ENCODE measurements at regions not wholly inside any gene's neighbourhood (a gene's known extent, or its start where the extent isn't known, plus 50 kb on each side); places are given as distances from the start of the nearest gene placed in this dataset.

- H3K27me3 ChIP-seq (ENCODE audit: insufficient read depth): no peaks in the 10 kb centered on the region
- H3K9ac ChIP-seq: no peak overlapping the region
- POLR2A ChIA-PET: no interaction called here
- CTCF ChIA-PET: interaction anchor here (1.1 kb wide), 1 partner anchor 401 kb away, joined by 3 read pairs; no protein-coding TSS in a partner anchor
- H3K9me2 ChIP-seq: no peaks in the 10 kb centered on the region; the same call in 1 of the 2 replicates
- H3K79me2 ChIP-seq (ENCODE audit: insufficient read depth): no peaks in the 10 kb centered on the region
- no peaks in the 10 kb centered on the region for H3K4me1 ChIP-seq (ENCODE audit: control insufficient read depth in 1 of 2, insufficient read depth in 2 of 2, low read depth in 1 of 2, low read length in 1 of 2)
- no peak overlapping the region for H3K4me3 ChIP-seq (ENCODE audit: low read depth in 2 of 2, low read length in 1 of 2)
- H3F3A ChIP-seq (replicated peaks; ENCODE audit: insufficient read depth): no peaks in the 10 kb centered on the region
- DNase-seq: no peak
- H3K27ac ChIP-seq (ENCODE audit: low read depth in 2 of 2, low read length in 1 of 2): no peak overlapping the region
- peaks cover 0 to 5% of the 10 kb centered on the region in 2 experiments for H3K36me3 ChIP-seq (replicated peaks in 1 of 2; ENCODE audit: control insufficient read depth in 1 of 2, insufficient read depth in 2 of 2, low read length in 1 of 2)
- TF ChIP-seq, protein P1, sequence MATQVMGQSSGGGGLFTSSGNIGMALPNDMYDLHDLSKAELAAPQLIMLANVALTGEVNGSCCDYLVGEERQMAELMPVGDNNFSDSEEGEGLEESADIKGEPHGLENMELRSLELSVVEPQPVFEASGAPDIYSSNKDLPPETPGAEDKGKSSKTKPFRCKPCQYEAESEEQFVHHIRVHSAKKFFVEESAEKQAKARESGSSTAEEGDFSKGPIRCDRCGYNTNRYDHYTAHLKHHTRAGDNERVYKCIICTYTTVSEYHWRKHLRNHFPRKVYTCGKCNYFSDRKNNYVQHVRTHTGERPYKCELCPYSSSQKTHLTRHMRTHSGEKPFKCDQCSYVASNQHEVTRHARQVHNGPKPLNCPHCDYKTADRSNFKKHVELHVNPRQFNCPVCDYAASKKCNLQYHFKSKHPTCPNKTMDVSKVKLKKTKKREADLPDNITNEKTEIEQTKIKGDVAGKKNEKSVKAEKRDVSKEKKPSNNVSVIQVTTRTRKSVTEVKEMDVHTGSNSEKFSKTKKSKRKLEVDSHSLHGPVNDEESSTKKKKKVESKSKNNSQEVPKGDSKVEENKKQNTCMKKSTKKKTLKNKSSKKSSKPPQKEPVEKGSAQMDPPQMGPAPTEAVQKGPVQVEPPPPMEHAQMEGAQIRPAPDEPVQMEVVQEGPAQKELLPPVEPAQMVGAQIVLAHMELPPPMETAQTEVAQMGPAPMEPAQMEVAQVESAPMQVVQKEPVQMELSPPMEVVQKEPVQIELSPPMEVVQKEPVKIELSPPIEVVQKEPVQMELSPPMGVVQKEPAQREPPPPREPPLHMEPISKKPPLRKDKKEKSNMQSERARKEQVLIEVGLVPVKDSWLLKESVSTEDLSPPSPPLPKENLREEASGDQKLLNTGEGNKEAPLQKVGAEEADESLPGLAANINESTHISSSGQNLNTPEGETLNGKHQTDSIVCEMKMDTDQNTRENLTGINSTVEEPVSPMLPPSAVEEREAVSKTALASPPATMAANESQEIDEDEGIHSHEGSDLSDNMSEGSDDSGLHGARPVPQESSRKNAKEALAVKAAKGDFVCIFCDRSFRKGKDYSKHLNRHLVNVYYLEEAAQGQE (IDR thresholded peaks at IDR 0.05; ENCODE audit: low read depth, low read length): no peak
- no peak for TF ChIP-seq YY1 (IDR thresholded peaks at IDR 0.05; ENCODE audit: low read depth)
- TF ChIP-seq MAX (IDR thresholded peaks at IDR 0.05; ENCODE audit: low read depth): no peak
- no peak for TF ChIP-seq SMC3 (IDR thresholded peaks at IDR 0.05; ENCODE audit: low read depth, low read length)
- TF ChIP-seq TEAD4 (IDR thresholded peaks at IDR 0.05; ENCODE audit: borderline replicate concordance, insufficient read depth): no peak
- no peak for TF ChIP-seq USF2 (IDR thresholded peaks at IDR 0.05; ENCODE audit: borderline replicate concordance, low read depth, low read length)
- no peak for TF ChIP-seq MXI1 (IDR thresholded peaks at IDR 0.05; ENCODE audit: low read depth, low read length)
- TF ChIP-seq RXRA (IDR thresholded peaks at IDR 0.05; ENCODE audit: borderline replicate concordance, low read depth): no peak
- TF ChIP-seq, protein P2, sequence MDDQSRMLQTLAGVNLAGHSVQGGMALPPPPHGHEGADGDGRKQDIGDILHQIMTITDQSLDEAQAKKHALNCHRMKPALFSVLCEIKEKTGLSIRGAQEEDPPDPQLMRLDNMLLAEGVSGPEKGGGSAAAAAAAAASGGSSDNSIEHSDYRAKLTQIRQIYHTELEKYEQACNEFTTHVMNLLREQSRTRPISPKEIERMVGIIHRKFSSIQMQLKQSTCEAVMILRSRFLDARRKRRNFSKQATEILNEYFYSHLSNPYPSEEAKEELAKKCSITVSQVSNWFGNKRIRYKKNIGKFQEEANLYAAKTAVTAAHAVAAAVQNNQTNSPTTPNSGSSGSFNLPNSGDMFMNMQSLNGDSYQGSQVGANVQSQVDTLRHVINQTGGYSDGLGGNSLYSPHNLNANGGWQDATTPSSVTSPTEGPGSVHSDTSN (IDR thresholded peaks at IDR 0.05): no peak
- TF ChIP-seq, protein P3, sequence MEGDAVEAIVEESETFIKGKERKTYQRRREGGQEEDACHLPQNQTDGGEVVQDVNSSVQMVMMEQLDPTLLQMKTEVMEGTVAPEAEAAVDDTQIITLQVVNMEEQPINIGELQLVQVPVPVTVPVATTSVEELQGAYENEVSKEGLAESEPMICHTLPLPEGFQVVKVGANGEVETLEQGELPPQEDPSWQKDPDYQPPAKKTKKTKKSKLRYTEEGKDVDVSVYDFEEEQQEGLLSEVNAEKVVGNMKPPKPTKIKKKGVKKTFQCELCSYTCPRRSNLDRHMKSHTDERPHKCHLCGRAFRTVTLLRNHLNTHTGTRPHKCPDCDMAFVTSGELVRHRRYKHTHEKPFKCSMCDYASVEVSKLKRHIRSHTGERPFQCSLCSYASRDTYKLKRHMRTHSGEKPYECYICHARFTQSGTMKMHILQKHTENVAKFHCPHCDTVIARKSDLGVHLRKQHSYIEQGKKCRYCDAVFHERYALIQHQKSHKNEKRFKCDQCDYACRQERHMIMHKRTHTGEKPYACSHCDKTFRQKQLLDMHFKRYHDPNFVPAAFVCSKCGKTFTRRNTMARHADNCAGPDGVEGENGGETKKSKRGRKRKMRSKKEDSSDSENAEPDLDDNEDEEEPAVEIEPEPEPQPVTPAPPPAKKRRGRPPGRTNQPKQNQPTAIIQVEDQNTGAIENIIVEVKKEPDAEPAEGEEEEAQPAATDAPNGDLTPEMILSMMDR (IDR thresholded peaks at IDR 0.05): no peak
- TF ChIP-seq, protein P4, sequence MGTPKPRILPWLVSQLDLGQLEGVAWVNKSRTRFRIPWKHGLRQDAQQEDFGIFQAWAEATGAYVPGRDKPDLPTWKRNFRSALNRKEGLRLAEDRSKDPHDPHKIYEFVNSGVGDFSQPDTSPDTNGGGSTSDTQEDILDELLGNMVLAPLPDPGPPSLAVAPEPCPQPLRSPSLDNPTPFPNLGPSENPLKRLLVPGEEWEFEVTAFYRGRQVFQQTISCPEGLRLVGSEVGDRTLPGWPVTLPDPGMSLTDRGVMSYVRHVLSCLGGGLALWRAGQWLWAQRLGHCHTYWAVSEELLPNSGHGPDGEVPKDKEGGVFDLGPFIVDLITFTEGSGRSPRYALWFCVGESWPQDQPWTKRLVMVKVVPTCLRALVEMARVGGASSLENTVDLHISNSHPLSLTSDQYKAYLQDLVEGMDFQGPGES (IDR thresholded peaks at IDR 0.05; ENCODE audit: low read depth, low read length): no peak
- TF ChIP-seq RAD21 (IDR thresholded peaks at IDR 0.05; ENCODE audit: low read length): no peak
- no peak for TF ChIP-seq SIN3A (IDR thresholded peaks at IDR 0.05; ENCODE audit: borderline replicate concordance, low read depth, low read length)
- no peak for TF ChIP-seq GABPA (IDR thresholded peaks at IDR 0.05; ENCODE audit: low read depth)
- TF ChIP-seq MEF2A (IDR thresholded peaks at IDR 0.05; ENCODE audit: borderline replicate concordance, low read depth): no peak
- TF ChIP-seq RCOR1 (IDR thresholded peaks at IDR 0.05; ENCODE audit: low read length): no peak
- H4K20me1 ChIP-seq (ENCODE audit: insufficient read depth): no peaks in the 10 kb centered on the region
- H2AFZ ChIP-seq (ENCODE audit: low read depth): no peak overlapping the region
- WGBS (ENCODE audit: low lambda C conversion rate): 93% methylated on average over 2 of the region's 2 CpGs
- peaks cover 12% of the 10 kb centered on the region; the same call in 1 of the 2 replicates for H3K9me3 ChIP-seq
- no peak overlapping the region for H3K4me2 ChIP-seq
Observed at GRCh38 chr2:223396993-223397392, 205.2 kb downstream of the SCG2 start.

Data from SK-N-SH (cell line).